ENCODE measurements at regions not wholly inside any gene's neighbourhood (a gene's known extent, or its start where the extent isn't known, plus 50 kb on each side); places are given as distances from the start of the nearest gene placed in this dataset.

GRCh38 chr1:58399176-58399575, 147.3 kb downstream of the OMA1 start:
- TF ChIP-seq EGR1 (IDR thresholded peaks at IDR 0.05) (no peak), USF1 (IDR thresholded peaks at IDR 0.05) (no peak), EP300 (IDR thresholded peaks at IDR 0.05; ENCODE audit: borderline replicate concordance) (no peak), TEAD4 (IDR thresholded peaks at IDR 0.05) (no peak)
- TF ChIP-seq, protein P1, sequence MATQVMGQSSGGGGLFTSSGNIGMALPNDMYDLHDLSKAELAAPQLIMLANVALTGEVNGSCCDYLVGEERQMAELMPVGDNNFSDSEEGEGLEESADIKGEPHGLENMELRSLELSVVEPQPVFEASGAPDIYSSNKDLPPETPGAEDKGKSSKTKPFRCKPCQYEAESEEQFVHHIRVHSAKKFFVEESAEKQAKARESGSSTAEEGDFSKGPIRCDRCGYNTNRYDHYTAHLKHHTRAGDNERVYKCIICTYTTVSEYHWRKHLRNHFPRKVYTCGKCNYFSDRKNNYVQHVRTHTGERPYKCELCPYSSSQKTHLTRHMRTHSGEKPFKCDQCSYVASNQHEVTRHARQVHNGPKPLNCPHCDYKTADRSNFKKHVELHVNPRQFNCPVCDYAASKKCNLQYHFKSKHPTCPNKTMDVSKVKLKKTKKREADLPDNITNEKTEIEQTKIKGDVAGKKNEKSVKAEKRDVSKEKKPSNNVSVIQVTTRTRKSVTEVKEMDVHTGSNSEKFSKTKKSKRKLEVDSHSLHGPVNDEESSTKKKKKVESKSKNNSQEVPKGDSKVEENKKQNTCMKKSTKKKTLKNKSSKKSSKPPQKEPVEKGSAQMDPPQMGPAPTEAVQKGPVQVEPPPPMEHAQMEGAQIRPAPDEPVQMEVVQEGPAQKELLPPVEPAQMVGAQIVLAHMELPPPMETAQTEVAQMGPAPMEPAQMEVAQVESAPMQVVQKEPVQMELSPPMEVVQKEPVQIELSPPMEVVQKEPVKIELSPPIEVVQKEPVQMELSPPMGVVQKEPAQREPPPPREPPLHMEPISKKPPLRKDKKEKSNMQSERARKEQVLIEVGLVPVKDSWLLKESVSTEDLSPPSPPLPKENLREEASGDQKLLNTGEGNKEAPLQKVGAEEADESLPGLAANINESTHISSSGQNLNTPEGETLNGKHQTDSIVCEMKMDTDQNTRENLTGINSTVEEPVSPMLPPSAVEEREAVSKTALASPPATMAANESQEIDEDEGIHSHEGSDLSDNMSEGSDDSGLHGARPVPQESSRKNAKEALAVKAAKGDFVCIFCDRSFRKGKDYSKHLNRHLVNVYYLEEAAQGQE (IDR thresholded peaks at IDR 0.05; ENCODE audit: low read depth), result no peak

All from Ishikawa (cell line).